HS-27A (cell line): ENCODE measurements at regions not wholly inside any gene's neighbourhood (a gene's known extent, or its start where the extent isn't known, plus 50 kb on each side); places are given as distances from the start of the nearest gene placed in this dataset.
A peak's percentile ranks its signal among the peaks of the same experiment; 100 is the strongest.
"Not testable (repeated sequence)": the region's sequence is repeated elsewhere in the genome, so short reads cannot be mapped to it uniquely, and the experiment has no call there.

Experiments
- DNase-seq: peaks from one replicate; pipeline ENCODE4 v3.0.0-alpha.2; 2012; ENCODE audit warnings: low read depth, missing footprints

GRCh38 chr20:53800418-53800817 is 206.8 kb upstream of the ZNF217 start:
- DNase-seq = no peak

- no peak for DNase-seq
These were observed 203.4 kb upstream of the ZNF217 start for GRCh38 chr20:53797085-53797484.

- peak; percentile 24 for DNase-seq
These were observed 201.5 kb upstream of the ZNF217 start for GRCh38 chr20:53795170-53795569.

- no peak for DNase-seq
These were observed 201.0 kb upstream of the ZNF217 start for GRCh38 chr20:53794529-53795115.

- no peak for DNase-seq
These were observed 200.2 kb upstream of the ZNF217 start for GRCh38 chr20:53793783-53794383.

- no peak for DNase-seq
These were observed 199.4 kb upstream of the ZNF217 start for GRCh38 chr20:53792946-53793536.

GRCh38 chr20:53789989-53790675 is 196.5 kb upstream of the ZNF217 start:
- no peak for DNase-seq

GRCh38 chr20:53788253-53789022 is 194.8 kb upstream of the ZNF217 start:
- DNase-seq = no peak

GRCh38 chr20:53787491-53787931 is 193.9 kb upstream of the ZNF217 start:
- DNase-seq = not testable (repeated sequence)

- DNase-seq = no peak
These were observed 193.0 kb upstream of the ZNF217 start for GRCh38 chr20:53786445-53787267.

- no peak for DNase-seq
These were observed 192.4 kb upstream of the ZNF217 start for GRCh38 chr20:53786071-53786444.

GRCh38 chr20:53785320-53785719 is 191.7 kb upstream of the ZNF217 start:
- DNase-seq = no peak

- DNase-seq = no peak
These were observed 190.1 kb upstream of the ZNF217 start for GRCh38 chr20:53783768-53784167.

GRCh38 chr20:53782612-53783246 is 189.1 kb upstream of the ZNF217 start:
- no peak for DNase-seq

- no peak for DNase-seq
These were observed 186.2 kb upstream of the ZNF217 start for GRCh38 chr20:53779822-53780221.

GRCh38 chr20:53778736-53779135 is 185.1 kb upstream of the ZNF217 start:
- no peak for DNase-seq

- DNase-seq = no peak
These were observed 184.4 kb upstream of the ZNF217 start for GRCh38 chr20:53778041-53778516.

- DNase-seq = not testable (repeated sequence)
These were observed 183.8 kb upstream of the ZNF217 start for GRCh38 chr20:53777402-53777801.

- no peak for DNase-seq
These were observed 183.2 kb upstream of the ZNF217 start for GRCh38 chr20:53776858-53777257.

GRCh38 chr20:53774461-53775203 is 181.0 kb upstream of the ZNF217 start:
- DNase-seq = peak; percentile 88
